CD4-positive, alpha-beta memory T cell (primary cell): ENCODE measurements at regions not wholly inside any gene's neighbourhood (a gene's known extent, or its start where the extent isn't known, plus 50 kb on each side); places are given as distances from the start of the nearest gene placed in this dataset.

ENCODE experiments used
- CTCF ChIA-PET: fragments of 350-600 bp; sonication (Branson Sonifier 250); formaldehyde crosslinking; loops from one replicate; lab custom pipeline; 2021; ENCODE audit warnings: inconsistent platforms; ENCODE audit not compliant: partially characterized antibody; lab: Charles Lee
- POLR2A ChIA-PET: fragments of 350-600 bp; sonication (Branson Sonifier 250); formaldehyde crosslinking; loops from one replicate; lab custom pipeline; 2021; ENCODE audit not compliant: partially characterized antibody; lab: Charles Lee
- DNase-seq, 5 donors: peaks; one replicate each; pipeline versions ENCODE4 v3.0.0 to v3.0.0-alpha.2; 2020 to 2022; ENCODE audit warnings: mixed read lengths in 1 of 5
- H3K27ac ChIP-seq: one replicate; pipeline ENCODE4 v1.7.0; 2013; ENCODE audit warnings: low read depth, low read length
- H3K27me3 ChIP-seq: 2 replicates; pipeline ENCODE4 v1.7.0; 2013; ENCODE audit warnings: mild to moderate bottlenecking, low read length, moderate library complexity; ENCODE audit not compliant: insufficient read depth
- H3K36me3 ChIP-seq: 2 replicates; pipeline ENCODE4 v1.7.0; 2013; ENCODE audit warnings: mild to moderate bottlenecking, low read length, moderate library complexity; ENCODE audit not compliant: insufficient read depth
- H3K4me1 ChIP-seq: 2 replicates; pipeline ENCODE4 v1.7.0; 2013; ENCODE audit warnings: mild to moderate bottlenecking, low read length, moderate library complexity; ENCODE audit not compliant: insufficient read depth
- H3K4me3 ChIP-seq, 2 donors: one replicate each; pipeline ENCODE4 v1.7.0; 2013; ENCODE audit warnings: low read length in 2 of 2, mild to moderate bottlenecking in 1 of 2
- H3K9me3 ChIP-seq, 2 donors: one replicate each; pipeline ENCODE4 v1.7.0; 2013; ENCODE audit warnings: low read length in 2 of 2, control low read depth in 1 of 2; ENCODE audit not compliant: control insufficient read depth in 1 of 2
- H3K27ac Mint-ChIP-seq, 7 donors: one replicate each; pipeline ENCODE4 v1.8.0; 2020 to 2021; ENCODE audit warnings: mixed read lengths in 7 of 7, mild to moderate bottlenecking in 6 of 7, inconsistent platforms in 3 of 7, moderate library complexity in 3 of 7
- H3K27me3 Mint-ChIP-seq, 2 donors: one replicate each; pipeline ENCODE4 v1.8.0; 2020 to 2021; ENCODE audit warnings: mixed read lengths in 2 of 2
- H3K36me3 Mint-ChIP-seq, 2 donors: one replicate each; pipeline ENCODE4 v1.8.0; 2020 to 2021; ENCODE audit warnings: mixed read lengths in 2 of 2, inconsistent platforms in 1 of 2, mild to moderate bottlenecking in 1 of 2
- H3K4me1 Mint-ChIP-seq, 4 donors: one replicate each; pipeline ENCODE4 v1.8.0; 2020 to 2021; ENCODE audit warnings: mixed read lengths in 4 of 4, mild to moderate bottlenecking in 1 of 4
- H3K4me3 Mint-ChIP-seq, 8 donors: one replicate each; pipeline ENCODE4 v1.8.0; 2020 to 2021; ENCODE audit warnings: mixed read lengths in 8 of 8, mild to moderate bottlenecking in 7 of 8, moderate library complexity in 6 of 8, inconsistent platforms in 3 of 8
- H3K9me3 Mint-ChIP-seq, 8 donors: one replicate each; pipeline ENCODE4 v1.8.0; 2020 to 2021; ENCODE audit warnings: mixed read lengths in 8 of 8, mild to moderate bottlenecking in 5 of 8, inconsistent platforms in 3 of 8, moderate library complexity in 1 of 8
- intact Hi-C: fragments of 100-400 bp; cut with micrococcal nuclease; formaldehyde crosslinking; loops from one replicate; pipeline ENCODE4 v1.15.1; 2023

- no peaks in the 10 kb centered on the region for H3K36me3 Mint-ChIP-seq
- peaks cover 0 to 10% (median 5%) of the 10 kb centered on the region in 8 donors for H3K9me3 Mint-ChIP-seq
Measured at GRCh38 chr10:125555267-125555666, 127.7 kb downstream of the TEX36 start.

GRCh38 chr10:125554753-125555152 lies 128.2 kb downstream of the TEX36 start:
- CTCF ChIA-PET, result no interaction called here
- Mint-ChIP-seq H3K4me1 (no peaks in the 10 kb centered on the region), H3K27me3 (peaks cover 0 to 5% of the 10 kb centered on the region in 2 donors), H3K27ac (no peak overlapping the region), H3K36me3 (no peaks in the 10 kb centered on the region), H3K4me3 (no peak overlapping the region), H3K9me3 (peaks cover 0 to 10% (median 5%) of the 10 kb centered on the region in 8 donors)
- H3K9me3 ChIP-seq, result no peaks in the 10 kb centered on the region
- no peak overlapping the region for H3K27ac ChIP-seq
- POLR2A ChIA-PET, result no interaction called here
- no peaks in the 10 kb centered on the region for H3K4me1 ChIP-seq
- intact Hi-C loops, result no loop called here
- H3K36me3 ChIP-seq, result no peaks in the 10 kb centered on the region
- no peaks in the 10 kb centered on the region for H3K27me3 ChIP-seq
- H3K4me3 ChIP-seq, result no peak overlapping the region
- no peak for DNase-seq

More at GRCh38 chr10:125555267-125555666, 127.7 kb downstream of the TEX36 start:
- H3K4me3 ChIP-seq, result no peak overlapping the region
- Mint-ChIP-seq H3K4me3 (no peak overlapping the region), H3K27ac (no peak overlapping the region), H3K27me3 (peaks cover 0 to 7% of the 10 kb centered on the region in 2 donors), H3K4me1 (no peaks in the 10 kb centered on the region)
- ChIA-PET CTCF (no interaction called here), POLR2A (no interaction called here)
- no peak overlapping the region for H3K27ac ChIP-seq
- no peaks in the 10 kb centered on the region for H3K36me3 ChIP-seq
- H3K27me3 ChIP-seq, result no peaks in the 10 kb centered on the region
- intact Hi-C loops, result no loop called here
- DNase-seq, result no peak
- no peaks in the 10 kb centered on the region for H3K4me1 ChIP-seq
- no peaks in the 10 kb centered on the region for H3K9me3 ChIP-seq

DNA sequence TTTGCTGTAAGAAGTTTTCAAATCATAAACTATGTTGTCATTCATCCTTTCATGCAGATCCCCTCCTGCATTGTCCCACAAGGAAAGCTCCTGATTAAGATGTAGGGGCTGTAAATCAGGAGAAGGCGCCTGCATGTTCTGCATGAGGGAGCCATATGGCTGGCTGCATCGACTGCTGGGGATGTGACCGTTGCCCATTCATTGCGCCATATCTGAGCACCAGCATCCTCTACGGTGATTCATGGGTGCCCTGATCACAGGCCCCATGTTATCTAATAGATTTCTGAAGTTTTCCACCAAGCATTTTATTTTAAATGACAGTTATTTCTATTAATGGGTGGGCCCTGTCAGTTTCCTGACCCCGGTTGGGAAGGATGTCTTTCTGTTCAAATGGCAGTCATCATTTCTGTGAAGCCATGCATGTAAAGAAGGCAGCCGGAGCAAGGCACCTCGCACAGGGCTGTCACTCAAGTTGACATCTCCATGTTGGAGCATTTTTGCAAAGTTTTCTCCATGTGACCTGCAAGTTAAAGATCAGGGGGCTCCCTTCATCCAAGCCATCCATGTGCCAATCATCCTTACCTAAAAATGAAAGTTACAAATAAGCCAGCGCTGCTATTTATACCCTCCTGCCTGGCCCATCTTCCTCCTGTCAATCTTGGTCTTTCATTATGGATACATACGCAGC lies 128.8 kb downstream of the TEX36 start:
- Histone ChIP-seq H3K9me3 (no peaks in the 10 kb centered on the region), H3K36me3 (no peaks in the 10 kb centered on the region), H3K4me1 (no peaks in the 10 kb centered on the region), H3K27ac (no peak overlapping the region), H3K4me3 (no peak overlapping the region), H3K27me3 (no peaks in the 10 kb centered on the region)
- Mint-ChIP-seq H3K4me3 (no peak overlapping the region), H3K27me3 (peaks cover 0 to 5% of the 10 kb centered on the region in 2 donors), H3K4me1 (no peaks in the 10 kb centered on the region), H3K9me3 (peaks cover 0 to 10% (median 5%) of the 10 kb centered on the region in 8 donors), H3K27ac (no peak overlapping the region), H3K36me3 (no peaks in the 10 kb centered on the region)
- DNase-seq, result no peak
- ChIA-PET POLR2A (no interaction called here), CTCF (no interaction called here)
- intact Hi-C loops, result no loop called here

DNA sequence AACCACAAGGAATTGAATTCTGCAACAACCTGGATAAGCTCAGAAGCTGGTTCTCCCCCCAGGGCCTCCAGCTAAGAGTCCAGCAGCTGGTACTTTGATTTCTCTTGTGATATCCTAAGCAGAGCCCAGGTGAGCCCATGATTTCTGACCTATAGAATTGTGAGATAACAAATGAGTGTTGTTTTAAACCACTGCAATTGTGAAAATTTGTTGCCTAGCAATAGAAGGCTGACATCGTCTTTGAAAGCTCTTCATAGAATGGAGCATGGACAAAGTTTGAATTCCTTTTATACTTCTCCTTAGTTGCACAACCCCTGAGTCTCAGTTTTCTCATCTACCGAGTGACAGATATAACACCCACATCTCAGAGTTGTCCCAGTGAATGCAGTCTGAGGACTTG lies 129.9 kb downstream of the TEX36 start:
- intact Hi-C loops, result no loop called here
- peaks cover 0 to 5% of the 10 kb centered on the region in 2 donors for H3K27me3 Mint-ChIP-seq
- no peaks in the 10 kb centered on the region for H3K9me3 ChIP-seq
- H3K27ac ChIP-seq, result no peak overlapping the region
- H3K36me3 Mint-ChIP-seq, result no peaks in the 10 kb centered on the region
- POLR2A ChIA-PET, result no interaction called here
- no peak overlapping the region for H3K27ac Mint-ChIP-seq
- H3K4me3 ChIP-seq, result no peak overlapping the region
- H3K4me3 Mint-ChIP-seq, result no peak overlapping the region
- H3K27me3 ChIP-seq, result no peaks in the 10 kb centered on the region
- H3K4me1 Mint-ChIP-seq, result no peaks in the 10 kb centered on the region
- CTCF ChIA-PET, result no interaction called here
- H3K4me1 ChIP-seq, result no peaks in the 10 kb centered on the region
- DNase-seq, result no peak
- peaks cover 0 to 10% (median 5%) of the 10 kb centered on the region in 8 donors for H3K9me3 Mint-ChIP-seq
- no peaks in the 10 kb centered on the region for H3K36me3 ChIP-seq

GRCh38 chr10:125551247-125551646 lies 131.7 kb downstream of the TEX36 start:
- no peaks in the 10 kb centered on the region for H3K36me3 ChIP-seq

DNA sequence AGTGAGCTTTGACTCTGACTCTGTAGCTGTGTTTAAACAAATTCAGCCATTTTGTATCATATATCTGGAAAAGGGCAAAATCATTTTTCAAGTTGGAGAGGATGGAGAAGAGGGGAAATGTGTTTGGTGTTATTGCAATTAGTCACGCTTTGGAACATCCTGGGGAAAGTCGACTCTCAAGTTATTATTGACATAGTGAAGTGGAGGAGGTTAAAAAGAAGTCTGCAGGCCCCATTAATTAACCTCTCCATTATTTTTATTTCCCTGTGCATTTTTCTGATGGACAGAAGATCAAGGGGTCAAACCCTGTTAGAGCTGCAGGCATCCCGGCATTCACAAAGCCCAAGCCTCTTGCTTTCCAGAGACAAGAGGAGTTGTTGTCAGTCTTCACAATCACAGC lies 132.6 kb downstream of the TEX36 start:
- no peak for DNase-seq
- no peaks in the 10 kb centered on the region for H3K36me3 Mint-ChIP-seq
- Histone ChIP-seq H3K4me1 (no peaks in the 10 kb centered on the region), H3K4me3 (no peak overlapping the region), H3K36me3 (no peaks in the 10 kb centered on the region), H3K9me3 (no peaks in the 10 kb centered on the region), H3K27me3 (no peaks in the 10 kb centered on the region), H3K27ac (no peak overlapping the region)
- H3K27me3 Mint-ChIP-seq, result peaks cover 0 to 4% of the 10 kb centered on the region in 2 donors
- CTCF ChIA-PET, result no interaction called here
- peaks cover 0 to 9% (median 5%) of the 10 kb centered on the region in 8 donors for H3K9me3 Mint-ChIP-seq
- POLR2A ChIA-PET, result no interaction called here
- H3K4me1 Mint-ChIP-seq, result no peaks in the 10 kb centered on the region
- H3K27ac Mint-ChIP-seq, result no peak overlapping the region
- intact Hi-C loops, result no loop called here
- no peak overlapping the region for H3K4me3 Mint-ChIP-seq

More at GRCh38 chr10:125551247-125551646, 131.7 kb downstream of the TEX36 start:
- Histone ChIP-seq H3K27ac (no peak overlapping the region), H3K4me3 (no peak overlapping the region), H3K4me1 (no peaks in the 10 kb centered on the region), H3K9me3 (no peaks in the 10 kb centered on the region), H3K27me3 (no peaks in the 10 kb centered on the region)
- ChIA-PET CTCF (no interaction called here), POLR2A (no interaction called here)
- H3K4me3 Mint-ChIP-seq, result no peak overlapping the region
- H3K9me3 Mint-ChIP-seq, result peaks cover 0 to 10% (median 5%) of the 10 kb centered on the region in 8 donors
- no peak overlapping the region for H3K27ac Mint-ChIP-seq
- no peaks in the 10 kb centered on the region for H3K4me1 Mint-ChIP-seq
- H3K36me3 Mint-ChIP-seq, result no peaks in the 10 kb centered on the region
- DNase-seq, result no peak
- peaks cover 0 to 4% of the 10 kb centered on the region in 2 donors for H3K27me3 Mint-ChIP-seq
- intact Hi-C loops, result no loop called here

- DNase-seq, result no peak
- Histone ChIP-seq H3K4me3 (no peak overlapping the region), H3K9me3 (no peaks in the 10 kb centered on the region), H3K4me1 (no peaks in the 10 kb centered on the region), H3K27me3 (no peaks in the 10 kb centered on the region), H3K36me3 (no peaks in the 10 kb centered on the region), H3K27ac (no peak overlapping the region)
- Mint-ChIP-seq H3K4me3 (no peak overlapping the region), H3K9me3 (peaks cover 0 to 6% (median 4%) of the 10 kb centered on the region in 8 donors), H3K36me3 (no peaks in the 10 kb centered on the region), H3K27me3 (peaks cover 0 to 1% of the 10 kb centered on the region in 2 donors), H3K4me1 (no peaks in the 10 kb centered on the region), H3K27ac (no peak overlapping the region)
- ChIA-PET CTCF (no interaction called here), POLR2A (no interaction called here)
- intact Hi-C loops, result no loop called here
Measured at GRCh38 chr10:125549653-125550052, 133.3 kb downstream of the TEX36 start.
